ENCODE measurements at regions not wholly inside any gene's neighbourhood (a gene's known extent, or its start where the extent isn't known, plus 50 kb on each side); places are given as distances from the start of the nearest gene placed in this dataset.
A peak's percentile ranks its signal among the peaks of the same experiment; 100 is the strongest.
"Not testable (repeated sequence)": the region's sequence is repeated elsewhere in the genome, so short reads cannot be mapped to it uniquely, and the experiment has no call there.

GRCh38 chr16:85285681-85286065 is 173.4 kb upstream of the CIBAR2 start:
- Histone ChIP-seq H3K27me3 (replicated peaks) (no peaks in the 10 kb centered on the region), H3K4me3 (ENCODE audit: low read depth, low read length) (no peak overlapping the region), H3K27ac (no peak overlapping the region), H3K36me3 (replicated peaks) (no peaks in the 10 kb centered on the region)
- no peak for TF ChIP-seq CTCF (IDR thresholded peaks at IDR 0.05; ENCODE audit: low read depth, low read length, missing control alignments)
- in situ Hi-C loops (cut with HindIII; ENCODE audit: low pct_ligation_motif_present, low sequenced_read_pairs), result no loop called here
- DNase-seq, result no peak

GRCh38 chr16:85286066-85286831 is 174.0 kb upstream of the CIBAR2 start:
- Histone ChIP-seq H3K27me3 (replicated peaks) (no peaks in the 10 kb centered on the region), H3K4me3 (ENCODE audit: low read depth, low read length) (peak overlapping the region; percentile 15), H3K27ac (no peak overlapping the region), H3K36me3 (replicated peaks) (no peaks in the 10 kb centered on the region)
- in situ Hi-C loops (cut with HindIII; ENCODE audit: low pct_ligation_motif_present, low sequenced_read_pairs), result no loop called here
- peak; percentile 30 for DNase-seq
- TF ChIP-seq CTCF (IDR thresholded peaks at IDR 0.05; ENCODE audit: low read depth, low read length, missing control alignments), result no peak

- Histone ChIP-seq H3K27ac (no peak overlapping the region), H3K4me3 (ENCODE audit: low read depth, low read length) (peak overlapping the region; percentile 15), H3K36me3 (replicated peaks) (no peaks in the 10 kb centered on the region), H3K27me3 (replicated peaks) (no peaks in the 10 kb centered on the region)
- peak; percentile 23 for DNase-seq
- peak; percentile 30 for TF ChIP-seq CTCF (IDR thresholded peaks at IDR 0.05; ENCODE audit: low read depth, low read length, missing control alignments)
- in situ Hi-C loops (cut with HindIII; ENCODE audit: low pct_ligation_motif_present, low sequenced_read_pairs), result no loop called here
These were observed 174.9 kb upstream of the CIBAR2 start for GRCh38 chr16:85286951-85287814.

GRCh38 chr16:85287815-85288109 is 175.5 kb upstream of the CIBAR2 start:
- in situ Hi-C loops (cut with HindIII; ENCODE audit: low pct_ligation_motif_present, low sequenced_read_pairs); H3K27ac ChIP-seq; H3K27me3 ChIP-seq (replicated peaks); H3K36me3 ChIP-seq (replicated peaks); DNase-seq; H3K4me3 ChIP-seq (ENCODE audit: low read depth, low read length): not testable (repeated sequence)

- DNase-seq, result no peak
These were observed 176.1 kb upstream of the CIBAR2 start for GRCh38 chr16:85288341-85288868.

More at GRCh38 chr16:85288341-85288868, 176.1 kb upstream of the CIBAR2 start:
- no peaks in the 10 kb centered on the region for H3K27me3 ChIP-seq (replicated peaks)
- no peak overlapping the region for H3K27ac ChIP-seq
- no peaks in the 10 kb centered on the region for H3K36me3 ChIP-seq (replicated peaks)
- TF ChIP-seq CTCF (IDR thresholded peaks at IDR 0.05; ENCODE audit: low read depth, low read length, missing control alignments), result no peak
- in situ Hi-C loops (cut with HindIII; ENCODE audit: low pct_ligation_motif_present, low sequenced_read_pairs), result no loop called here
- H3K4me3 ChIP-seq (ENCODE audit: low read depth, low read length), result no peak overlapping the region
